HS-5 (cell line): ENCODE measurements at regions not wholly inside any gene's neighbourhood (a gene's known extent, or its start where the extent isn't known, plus 50 kb on each side); places are given as distances from the start of the nearest gene placed in this dataset.

Source experiments
- DNase-seq: peaks from one replicate; pipeline ENCODE4 v3.0.0-alpha.2; 2012; ENCODE audit warnings: low read depth

- no peak for DNase-seq
These were observed 187.0 kb upstream of the FOXN3 start for GRCh38 chr14:89603938-89604480.

DNA sequence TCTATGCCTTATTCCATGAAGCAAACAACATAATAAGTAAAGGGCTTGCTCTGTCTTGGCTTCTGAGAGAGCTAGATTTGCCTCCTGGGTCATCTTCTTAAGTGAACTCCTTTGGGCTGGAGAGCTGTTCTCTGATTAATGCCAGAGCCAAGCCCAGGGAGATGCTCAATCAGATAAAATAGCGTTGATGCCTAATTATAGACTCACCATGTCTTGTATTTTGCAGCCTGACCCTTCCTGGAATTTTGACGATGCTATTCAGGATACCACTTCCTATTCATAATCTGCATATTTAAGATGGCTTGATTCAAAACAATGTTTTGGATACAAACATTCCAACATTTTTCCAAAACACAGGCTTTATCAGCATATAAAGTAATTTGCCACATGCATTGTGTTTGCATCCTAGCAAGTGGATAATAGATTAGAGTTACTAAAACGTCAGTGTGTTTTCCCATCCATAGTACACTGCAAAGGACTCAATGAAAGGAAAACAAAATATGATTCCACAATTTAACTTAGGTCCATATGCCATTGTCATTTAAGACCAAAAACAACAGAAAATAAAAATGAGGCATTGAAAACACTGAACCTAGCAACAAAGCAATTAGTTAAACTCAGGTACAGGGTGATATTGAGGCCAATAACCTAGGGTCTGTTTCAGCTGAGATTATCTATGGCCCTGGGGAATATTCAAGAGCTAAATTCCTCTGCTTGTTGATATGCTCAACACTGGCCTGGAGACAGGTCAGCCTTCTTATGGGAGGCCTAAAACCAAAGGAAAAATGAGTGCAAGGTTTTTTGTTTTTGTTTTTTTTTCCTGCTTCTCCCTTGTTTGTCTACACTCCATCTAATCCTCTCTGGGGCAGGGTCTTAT lies 184.2 kb upstream of the FOXN3 start:
- DNase-seq: no peak

GRCh38 chr14:89600029-89600428 lies 183.0 kb upstream of the FOXN3 start:
- DNase-seq: no peak

DNA sequence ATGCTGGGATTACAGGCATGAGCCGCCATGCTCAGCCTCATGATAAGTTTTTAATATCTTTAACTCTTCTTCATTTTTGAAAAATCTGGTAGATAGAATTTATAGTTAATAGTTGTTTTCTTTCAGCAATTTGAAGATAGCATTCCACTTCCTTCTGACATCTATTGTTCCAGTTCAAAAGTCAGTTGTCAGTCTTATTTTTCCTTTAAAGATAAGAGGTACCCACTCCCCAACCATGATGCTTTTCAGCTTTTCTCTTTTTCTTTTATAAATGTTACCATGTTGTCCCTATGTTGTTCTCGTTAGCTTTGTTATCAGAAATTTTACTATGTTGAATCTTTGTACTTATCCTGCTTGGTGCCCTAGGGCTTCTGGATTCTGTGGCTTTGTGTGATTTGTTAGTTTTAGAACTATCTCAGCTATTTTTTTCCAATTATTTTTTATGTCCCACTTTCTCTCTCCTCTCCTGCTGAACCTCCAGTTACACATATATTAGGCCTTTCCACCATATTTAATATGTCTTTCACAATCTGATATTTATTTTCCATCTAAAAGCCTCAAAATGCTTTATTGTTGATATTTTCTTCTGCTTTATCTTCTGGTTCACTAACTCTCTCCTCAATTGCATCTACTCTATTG lies 181.6 kb upstream of the FOXN3 start:
- no peak for DNase-seq

DNA sequence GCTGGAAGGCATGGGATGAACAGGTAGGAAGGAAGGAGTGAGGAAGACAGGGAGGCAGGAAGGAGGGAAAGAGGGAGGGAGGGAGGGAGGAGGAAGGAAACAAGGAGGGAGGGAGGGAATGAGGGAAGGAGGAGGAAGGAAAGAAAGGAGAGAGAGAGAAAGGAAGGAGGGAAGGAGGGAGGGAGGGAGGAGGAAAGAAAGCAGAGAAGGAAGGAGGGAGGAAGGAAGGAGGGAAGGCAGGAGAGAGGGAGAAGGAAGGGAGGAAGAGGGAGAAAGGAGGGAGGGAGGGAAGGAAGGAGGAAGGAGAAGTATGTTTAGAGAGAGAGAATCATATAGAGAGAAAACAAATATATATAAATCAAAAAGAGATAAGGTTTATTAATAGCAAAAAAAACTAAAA lies 175.9 kb upstream of the FOXN3 start:
- DNase-seq: no peak

DNA sequence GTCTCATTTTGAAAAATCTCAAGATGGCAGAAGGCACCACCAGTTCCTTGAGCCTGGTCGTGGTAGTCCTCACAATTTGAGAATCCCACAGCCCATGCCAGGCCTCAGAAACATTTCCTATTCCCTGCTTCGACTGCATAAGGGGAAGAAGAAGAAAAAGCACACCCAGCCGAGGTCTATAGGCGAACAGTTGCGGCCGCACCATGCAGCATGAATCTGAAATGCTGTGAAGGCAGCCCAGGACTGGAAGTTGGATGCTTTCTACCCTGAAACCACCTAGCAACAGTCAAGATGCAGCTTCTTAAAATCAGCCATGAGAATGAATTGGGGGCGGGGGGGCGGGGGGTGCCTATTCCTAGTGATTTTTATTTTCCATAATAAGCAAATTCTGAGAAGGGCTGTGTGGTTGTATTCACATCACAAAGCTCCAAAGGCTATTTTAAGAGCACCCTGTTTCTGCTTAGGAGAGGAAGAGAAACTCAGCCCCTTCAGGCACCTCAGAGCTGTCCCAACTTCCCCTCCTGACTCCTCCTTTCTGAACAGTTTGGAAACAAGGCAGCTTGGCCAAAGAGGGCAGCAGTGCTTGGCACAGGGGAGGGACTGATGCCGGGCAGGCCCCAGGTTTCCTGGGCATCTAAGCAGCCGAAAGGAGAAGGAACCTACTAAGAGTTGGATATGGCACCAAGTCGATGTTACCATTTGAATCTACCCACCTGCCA lies 172.5 kb upstream of the FOXN3 start:
- no peak for DNase-seq

DNA sequence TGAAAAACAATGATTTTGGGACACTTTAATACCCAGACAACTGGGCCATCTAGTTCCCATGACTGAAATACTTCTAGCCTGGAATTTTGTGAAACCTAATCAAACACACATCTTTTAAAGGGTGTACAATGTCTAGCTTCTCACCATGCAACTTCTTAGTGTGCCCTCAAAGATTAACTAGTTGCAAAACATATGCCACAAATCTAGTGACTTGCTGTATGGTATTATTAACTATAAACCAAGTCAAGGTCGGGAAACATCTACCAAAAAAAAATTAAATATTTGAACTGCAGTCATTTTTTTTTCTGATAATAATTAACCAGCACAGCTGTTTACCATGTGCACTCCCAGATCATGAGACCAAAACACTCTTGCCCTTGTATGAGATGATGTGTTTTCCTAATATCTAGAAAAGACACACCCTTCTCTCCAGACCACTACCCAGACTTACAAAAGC lies 171.8 kb upstream of the FOXN3 start:
- DNase-seq: no peak

DNA sequence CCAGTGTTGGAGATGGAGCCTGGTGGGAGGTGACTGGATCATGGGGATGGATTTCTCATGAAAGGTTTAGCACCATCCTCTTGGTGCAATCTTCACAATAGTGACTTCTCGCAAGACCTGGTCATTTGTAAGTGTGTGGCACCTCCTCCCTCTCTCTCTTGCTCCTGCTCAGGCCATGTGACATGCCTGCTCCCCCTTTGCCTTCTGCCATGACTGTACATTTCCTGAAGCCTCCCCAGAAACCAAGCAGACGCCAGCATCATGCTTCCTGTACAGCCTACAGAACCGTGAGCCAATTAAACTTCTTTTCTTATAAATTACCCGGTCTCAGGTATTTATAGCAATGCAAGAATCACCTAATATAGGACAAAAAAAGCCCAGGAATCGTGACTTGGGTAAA lies 171.0 kb upstream of the FOXN3 start:
- DNase-seq: no peak

DNA sequence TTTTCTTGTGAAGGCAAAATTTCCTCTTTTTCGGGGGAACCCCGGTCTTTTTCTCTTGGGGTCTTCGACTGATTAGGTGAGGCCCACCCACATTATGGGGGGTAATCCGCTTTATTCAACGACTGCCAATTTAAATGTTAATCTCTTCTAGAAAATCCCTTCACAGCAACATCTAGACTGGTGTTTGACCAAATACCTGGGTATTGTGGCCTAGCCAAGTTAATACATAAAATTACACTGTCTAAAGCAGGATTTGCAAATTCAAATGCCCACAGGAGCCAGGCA lies 170.0 kb upstream of the FOXN3 start:
- DNase-seq: no peak

- DNase-seq: no peak
These were observed 169.5 kb upstream of the FOXN3 start for GRCh38 chr14:89586258-89587135.

- no peak for DNase-seq
These were observed 161.1 kb upstream of the FOXN3 start for GRCh38 chr14:89578156-89578555.

DNA sequence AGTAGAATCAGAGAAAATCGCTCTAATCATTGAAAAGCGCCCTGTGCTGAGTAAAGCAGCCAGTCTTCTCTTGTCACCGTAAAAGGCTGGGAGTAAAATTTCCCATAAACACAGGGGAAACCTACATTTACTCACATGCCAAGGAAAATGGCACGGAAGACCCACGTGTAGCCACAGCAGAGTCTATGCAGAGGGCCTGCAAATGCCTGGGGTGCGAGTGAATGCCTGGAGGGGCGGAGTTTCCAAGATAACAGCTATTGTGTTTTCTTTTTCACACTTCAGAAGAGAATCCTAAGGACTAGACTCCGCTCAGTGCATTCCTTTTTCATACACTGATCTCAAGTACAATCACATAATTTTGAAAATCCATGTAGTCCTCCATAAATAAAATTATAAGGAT lies 159.9 kb upstream of the FOXN3 start:
- DNase-seq: no peak

DNA sequence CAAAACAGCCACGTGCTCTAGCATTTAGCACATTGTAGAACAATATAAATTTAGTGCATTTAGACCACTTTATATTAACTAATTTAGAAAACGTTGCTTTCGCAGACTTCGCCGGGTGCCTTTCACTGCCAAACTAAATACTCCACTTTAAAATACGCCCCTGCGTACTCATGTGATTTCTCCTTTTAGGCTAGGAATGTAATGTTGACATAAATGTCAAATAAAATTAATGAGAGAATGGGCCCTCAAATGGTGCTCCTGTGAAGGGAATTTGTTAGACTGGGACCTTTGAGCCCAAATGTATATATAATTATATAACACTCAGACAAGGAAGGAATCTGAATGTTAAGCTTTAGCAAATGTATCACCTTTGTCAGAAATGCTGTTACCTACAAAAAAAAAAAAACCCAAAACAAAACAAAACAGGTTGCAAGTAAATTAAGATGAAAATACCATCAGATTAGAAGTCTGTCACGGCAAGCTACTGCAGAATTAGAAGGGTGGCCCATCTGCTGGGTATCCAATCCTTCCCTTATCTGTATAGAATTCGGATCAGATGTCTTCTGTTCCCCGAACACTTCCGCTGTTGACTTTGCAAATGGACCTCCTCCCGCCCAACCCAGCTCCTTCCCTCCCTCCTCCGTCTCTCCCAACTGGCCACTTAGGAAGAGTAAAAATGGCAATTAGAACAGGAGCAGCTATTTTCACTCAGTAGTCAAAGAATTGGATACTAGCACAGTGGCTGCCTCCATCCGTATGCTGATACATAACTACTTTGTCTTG lies 159.3 kb upstream of the FOXN3 start:
- no peak for DNase-seq

DNA sequence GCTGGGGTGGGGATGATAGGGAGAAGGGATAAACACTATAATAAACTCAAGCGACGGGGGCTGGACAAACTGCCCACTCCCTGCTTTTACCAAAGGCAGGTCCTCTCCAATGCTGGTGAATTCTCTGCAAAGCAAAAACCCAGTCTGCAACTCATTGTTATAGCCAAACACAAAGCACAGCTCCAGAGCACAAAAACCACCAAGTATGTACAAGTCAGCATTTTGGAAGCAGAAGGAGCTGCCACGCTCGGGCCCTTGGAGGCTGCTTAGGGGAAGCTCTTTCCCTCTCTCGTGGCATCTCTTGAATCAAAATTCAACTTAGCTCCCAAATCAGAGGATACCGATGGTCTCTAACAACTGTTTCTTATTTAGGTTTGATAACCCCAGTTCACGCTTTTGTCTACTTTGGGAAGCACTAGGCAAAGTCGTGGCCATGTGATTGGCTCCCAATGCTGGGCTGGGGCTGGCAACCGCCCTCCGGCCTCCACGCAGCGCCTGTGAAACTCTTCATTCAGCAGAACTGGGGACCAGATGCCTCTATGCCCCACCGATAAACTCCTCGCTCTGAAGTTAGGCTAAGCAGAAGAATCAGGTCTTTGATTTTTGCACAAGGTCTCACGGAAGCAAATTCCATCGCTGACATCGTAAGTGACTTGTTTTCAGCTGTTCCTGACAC lies 158.5 kb upstream of the FOXN3 start:
- DNase-seq: no peak

GRCh38 chr14:89574420-89574819 lies 157.4 kb upstream of the FOXN3 start:
- DNase-seq: no peak

DNA sequence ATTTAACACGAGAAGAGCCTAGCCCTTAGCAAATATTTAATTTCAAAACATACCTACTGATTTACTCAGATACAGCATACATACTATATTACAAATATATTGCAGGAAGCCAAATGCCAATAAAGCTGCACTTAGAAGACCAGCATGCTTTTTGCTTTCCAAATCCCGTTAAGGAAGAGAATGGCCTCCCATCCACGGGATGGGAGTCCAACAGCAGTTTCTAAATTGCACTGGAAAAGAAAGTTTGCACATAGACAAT lies 156.3 kb upstream of the FOXN3 start:
- DNase-seq: no peak

- no peak for DNase-seq
These were observed 155.8 kb upstream of the FOXN3 start for GRCh38 chr14:89572596-89573398.

GRCh38 chr14:89571491-89571890 lies 154.5 kb upstream of the FOXN3 start:
- DNase-seq: no peak

DNA sequence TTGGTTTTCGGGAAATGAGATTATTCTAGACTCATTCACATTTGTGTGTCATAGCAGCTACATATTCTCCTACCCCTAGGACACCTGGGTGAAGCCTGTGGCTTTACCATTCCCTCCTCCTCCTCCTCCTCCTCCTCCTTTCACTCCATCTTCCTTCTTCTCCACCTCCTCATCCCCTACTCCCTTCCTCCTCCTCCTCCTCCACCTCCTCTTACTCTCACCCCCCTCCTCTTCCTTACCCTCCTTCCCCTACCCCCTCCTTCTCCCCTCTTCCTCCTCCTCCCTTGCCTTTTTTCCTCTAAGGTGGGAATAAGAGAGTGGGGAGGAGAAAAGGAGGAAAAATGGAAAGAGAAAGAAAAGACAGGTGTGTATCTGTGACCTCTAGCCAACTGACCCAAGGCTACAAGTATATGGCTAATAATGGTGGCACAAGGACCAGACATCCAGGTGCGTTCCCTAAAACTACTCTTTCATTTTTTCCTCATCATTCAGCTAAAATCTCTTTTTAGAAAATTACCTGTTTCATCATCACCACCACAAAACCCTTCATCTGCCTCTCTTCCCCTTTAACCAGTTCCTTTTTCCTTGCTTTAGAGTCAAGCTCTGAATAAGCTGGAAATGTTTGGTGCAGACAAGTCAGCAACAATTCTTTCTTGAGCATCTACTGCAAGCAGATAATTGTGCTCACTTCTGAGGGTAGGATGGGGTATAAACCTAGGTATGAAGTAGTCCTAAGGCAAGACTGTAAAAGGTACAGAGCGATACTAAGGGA lies 149.8 kb upstream of the FOXN3 start:
- no peak for DNase-seq
